ENCODE measurements at regions not wholly inside any gene's neighbourhood (a gene's known extent, or its start where the extent isn't known, plus 50 kb on each side); places are given as distances from the start of the nearest gene placed in this dataset.

DNA sequence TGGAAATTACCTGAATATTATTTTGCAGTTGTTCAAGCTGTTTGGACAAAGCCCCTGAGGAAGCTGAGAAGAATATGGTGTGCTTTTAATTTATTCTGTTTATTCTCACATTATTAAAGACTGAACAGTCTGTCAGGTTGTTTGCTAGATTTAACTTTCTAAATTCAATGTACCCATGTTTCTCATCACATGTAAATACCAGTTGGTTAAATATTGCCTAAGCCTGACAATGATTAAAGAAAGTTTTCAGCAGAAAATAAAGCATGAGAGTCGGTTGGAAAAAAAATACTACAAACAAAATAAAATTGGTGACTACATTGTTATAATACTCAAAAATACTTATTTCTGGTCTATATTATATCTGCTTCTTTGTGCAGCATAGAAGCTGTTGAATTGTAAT is 1974.7 kb downstream of the ARAP2 start:
- TF ChIP-seq PHF8 (conservative IDR thresholded peaks at IDR 0.05; ENCODE audit: low read depth, low read length): no peak
- TF ChIP-seq EP300 (IDR thresholded peaks at IDR 0.05; ENCODE audit: borderline replicate concordance in 1 of 2, low read depth in 2 of 2, low read length in 2 of 2): no peak
- no peak for TF ChIP-seq GABPA (IDR thresholded peaks at IDR 0.05; ENCODE audit: borderline replicate concordance, insufficient read depth, low read length)
- no peak for TF ChIP-seq CHD1 (IDR thresholded peaks at IDR 0.05; ENCODE audit: low read depth, low read length)
- no peak for TF ChIP-seq EZH2 (IDR thresholded peaks at IDR 0.05; ENCODE audit: low read depth, low read length, severe bottlenecking)
- TF ChIP-seq, protein P1, sequence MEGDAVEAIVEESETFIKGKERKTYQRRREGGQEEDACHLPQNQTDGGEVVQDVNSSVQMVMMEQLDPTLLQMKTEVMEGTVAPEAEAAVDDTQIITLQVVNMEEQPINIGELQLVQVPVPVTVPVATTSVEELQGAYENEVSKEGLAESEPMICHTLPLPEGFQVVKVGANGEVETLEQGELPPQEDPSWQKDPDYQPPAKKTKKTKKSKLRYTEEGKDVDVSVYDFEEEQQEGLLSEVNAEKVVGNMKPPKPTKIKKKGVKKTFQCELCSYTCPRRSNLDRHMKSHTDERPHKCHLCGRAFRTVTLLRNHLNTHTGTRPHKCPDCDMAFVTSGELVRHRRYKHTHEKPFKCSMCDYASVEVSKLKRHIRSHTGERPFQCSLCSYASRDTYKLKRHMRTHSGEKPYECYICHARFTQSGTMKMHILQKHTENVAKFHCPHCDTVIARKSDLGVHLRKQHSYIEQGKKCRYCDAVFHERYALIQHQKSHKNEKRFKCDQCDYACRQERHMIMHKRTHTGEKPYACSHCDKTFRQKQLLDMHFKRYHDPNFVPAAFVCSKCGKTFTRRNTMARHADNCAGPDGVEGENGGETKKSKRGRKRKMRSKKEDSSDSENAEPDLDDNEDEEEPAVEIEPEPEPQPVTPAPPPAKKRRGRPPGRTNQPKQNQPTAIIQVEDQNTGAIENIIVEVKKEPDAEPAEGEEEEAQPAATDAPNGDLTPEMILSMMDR (IDR thresholded peaks at IDR 0.05; ENCODE audit: control extremely low read depth in 1 of 3, insufficient read depth in 1 of 3, low read depth in 1 of 3, low read length in 3 of 3): no peak
- TF ChIP-seq CEBPB (IDR thresholded peaks at IDR 0.05; ENCODE audit: low read depth, low read length): no peak
- no peak for TF ChIP-seq JUND (IDR thresholded peaks at IDR 0.05; ENCODE audit: low read length)
